Liver (tissue), 8 donors: ENCODE measurements at regions not wholly inside any gene's neighbourhood (a gene's known extent, or its start where the extent isn't known, plus 50 kb on each side); places are given as distances from the start of the nearest gene placed in this dataset.

Experiments used
- DNase-seq: peaks from one replicate; pipeline ENCODE4 v3.0.0-alpha.2; 2017; ENCODE audit warnings: low spot score
- H3K27ac ChIP-seq, 2 donors: one replicate each; pipeline ENCODE4 v1.7.0; 2013; ENCODE audit warnings: inconsistent platforms in 2 of 2, low read length in 2 of 2, control low read depth in 1 of 2, low read depth in 1 of 2, mild to moderate bottlenecking in 1 of 2
- H3K27me3 ChIP-seq, 4 donors: one replicate each; pipeline versions ENCODE4 v1.6.1 to v1.7.0; 2013; ENCODE audit warnings: low read length in 3 of 4, inconsistent platforms in 1 of 4, mild to moderate bottlenecking in 1 of 4, moderate library complexity in 1 of 4; ENCODE audit not compliant: control insufficient read depth in 4 of 4, insufficient read depth in 4 of 4
- H3K36me3 ChIP-seq, 4 donors: one replicate each; pipeline versions ENCODE4 v1.6.1 to v1.7.0; 2013; ENCODE audit warnings: low read length in 3 of 4, mild to moderate bottlenecking in 3 of 4, low read depth in 1 of 4, moderate library complexity in 1 of 4; ENCODE audit not compliant: control insufficient read depth in 4 of 4, insufficient read depth in 3 of 4
- H3K4me1 ChIP-seq, 4 donors: one replicate each; pipeline versions ENCODE4 v1.6.1 to v1.7.0; 2013; ENCODE audit warnings: low read length in 3 of 4, mild to moderate bottlenecking in 3 of 4, moderate library complexity in 1 of 4; ENCODE audit not compliant: control insufficient read depth in 4 of 4, insufficient read depth in 4 of 4
- H3K4me3 ChIP-seq, 3 donors: one replicate each; pipeline versions ENCODE4 v1.6.1 to v1.7.0; 2013; ENCODE audit warnings: low read length in 3 of 3, control low read depth in 1 of 3, low read depth in 1 of 3, mild to moderate bottlenecking in 1 of 3
- H3K9ac ChIP-seq, 2 donors: one replicate each; pipeline ENCODE4 v1.7.0; 2013; ENCODE audit warnings: low read length in 2 of 2, mild to moderate bottlenecking in 2 of 2, moderate library complexity in 2 of 2, control low read depth in 1 of 2, low read depth in 1 of 2
- H3K9me3 ChIP-seq, 4 donors: one replicate each; pipeline versions ENCODE4 v1.6.1 to v1.7.0; 2013; ENCODE audit warnings: low read length in 3 of 4; ENCODE audit not compliant: control insufficient read depth in 4 of 4
- CTCF ChIP-seq: fragments of 150-350 bp; IDR thresholded peaks from 2 replicates; pipeline ENCODE4 v1.5.1; 2017; ENCODE audit warnings: improper control_type of control experiment, low read depth, low read length; ENCODE audit not compliant: missing input control
- EGR1 ChIP-seq, 2 donors: IDR thresholded peaks; 2 replicates each; pipeline ENCODE4 v1.6.1; 2016 to 2018; ENCODE audit warnings: antibody characterized with exemption in 2 of 2, low read depth in 2 of 2
- FOXA2 ChIP-seq: IDR thresholded peaks from 2 replicates; pipeline ENCODE4 v1.6.1; 2016; ENCODE audit warnings: antibody characterized with exemption
- JUND ChIP-seq, 2 donors: IDR thresholded peaks; 2 replicates each; pipeline ENCODE4 v1.6.1; 2016; ENCODE audit warnings: antibody characterized with exemption in 2 of 2
- MAX ChIP-seq: IDR thresholded peaks from 2 replicates; pipeline ENCODE4 v1.6.1; 2016; ENCODE audit warnings: antibody characterized with exemption
- RAD21 ChIP-seq, 2 donors: IDR thresholded peaks; 2 replicates each; pipeline ENCODE4 v1.6.1; 2016; ENCODE audit warnings: antibody characterized with exemption in 2 of 2, mild to moderate bottlenecking in 2 of 2
- REST ChIP-seq: IDR thresholded peaks from 2 replicates; pipeline ENCODE4 v1.6.1; 2016; ENCODE audit warnings: antibody characterized with exemption, mild to moderate bottlenecking
- RXRA ChIP-seq, 2 donors: IDR thresholded peaks; 2 replicates each; pipeline ENCODE4 v1.6.1; 2017 to 2018; ENCODE audit warnings: antibody characterized with exemption in 2 of 2, mild to moderate bottlenecking in 1 of 2
- YY1 ChIP-seq: IDR thresholded peaks from 2 replicates; pipeline ENCODE4 v1.6.1; 2016; ENCODE audit warnings: antibody characterized with exemption, mild to moderate bottlenecking
- WGBS: extraction: QIAGEN DNeasy Blood & Tissue Kit; methylation state at CpG from one replicate; pipeline ENCODE4 v1.1.7; 2013; 5-methylcytosine and 5-hydroxymethylcytosine counted together
- donor health status: healthy.
- donor health status: healthy.
- donor health status: healthy.
- donor health status: healthy.
- donor health status: healthy.

GRCh38 chr11:135027461-135027860 lies 615.4 kb upstream of the B3GAT1 start:
- Histone ChIP-seq H3K9ac (no peak overlapping the region), H3K9me3 (no peaks in the 10 kb centered on the region), H3K36me3 (no peaks in the 10 kb centered on the region), H3K27ac (no peak overlapping the region), H3K27me3 (no peaks in the 10 kb centered on the region), H3K4me3 (no peak overlapping the region), H3K4me1 (no peaks in the 10 kb centered on the region)
- TF ChIP-seq RAD21 (IDR thresholded peaks at IDR 0.05) (no peak), REST (peak; percentile 99), YY1 (no peak), FOXA2 (no peak), EGR1 (IDR thresholded peaks at IDR 0.05; ENCODE audit: low read depth in 2 of 2) (no peak), CTCF (no peak), JUND (IDR thresholded peaks at IDR 0.05) (no peak)
- WGBS = 35% methylated on average over 5 of the region's 5 CpGs
- peak; percentile 33 for DNase-seq

GRCh38 chr11:135023499-135023898 lies 611.5 kb upstream of the B3GAT1 start:
- Histone ChIP-seq H3K4me3 (no peak overlapping the region), H3K9me3 (no peaks in the 10 kb centered on the region), H3K27ac (no peak overlapping the region), H3K36me3 (no peaks in the 10 kb centered on the region), H3K9ac (no peak overlapping the region), H3K4me1 (no peaks in the 10 kb centered on the region), H3K27me3 (no peaks in the 10 kb centered on the region)
- WGBS = 89% methylated on average over 2 of the region's 2 CpGs
- TF ChIP-seq REST (no peak), MAX (no peak), RXRA (IDR thresholded peaks at IDR 0.05) (no peak), RAD21 (IDR thresholded peaks at IDR 0.05) (no peak)
- DNase-seq = no peak
